ENCODE measurements at regions not wholly inside any gene's neighbourhood (a gene's known extent, or its start where the extent isn't known, plus 50 kb on each side); places are given as distances from the start of the nearest gene placed in this dataset.

DNA sequence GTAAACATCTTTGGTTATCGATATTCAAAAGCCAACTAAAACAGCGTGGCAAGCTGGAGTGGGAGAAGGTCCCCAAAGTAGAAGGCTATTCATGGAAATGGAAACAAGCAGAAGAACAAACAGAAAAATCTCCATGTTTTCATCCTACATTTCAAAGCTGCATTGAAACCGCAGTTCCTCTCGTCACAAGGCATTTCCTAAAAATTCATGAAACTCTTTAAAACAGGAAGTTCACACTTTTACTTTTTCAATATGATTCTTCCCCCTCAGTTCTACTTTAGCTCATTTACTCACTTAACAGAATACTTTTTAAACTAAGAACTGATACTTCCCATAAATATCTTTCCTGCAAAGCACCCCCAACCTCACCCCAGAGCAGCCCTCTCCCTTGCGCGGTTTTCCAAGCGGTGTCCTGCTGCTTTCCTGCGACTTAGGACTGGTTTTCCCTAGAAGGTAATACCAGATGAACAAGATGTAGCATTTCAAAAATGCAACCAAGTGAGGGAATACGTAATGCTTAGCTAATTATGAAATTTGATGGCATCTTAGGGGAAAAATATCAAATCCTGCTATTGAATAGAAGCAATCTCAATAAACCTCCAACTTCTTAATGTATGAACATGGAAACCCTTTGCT, 228.3 kb upstream of the PKN2 start:
- no peak for TF ChIP-seq CTCF (IDR thresholded peaks at IDR 0.05; ENCODE audit: low read length)
- no peak for TF ChIP-seq EZH2 (optimal IDR thresholded peaks at IDR 0.05; ENCODE audit: low read depth, low read length)
- no peak for TF ChIP-seq EZH2phosphoT487 (IDR thresholded peaks at IDR 0.05; ENCODE audit: low read length)
